ENCODE measurements at regions not wholly inside any gene's neighbourhood (a gene's known extent, or its start where the extent isn't known, plus 50 kb on each side); places are given as distances from the start of the nearest gene placed in this dataset.

- no peak for DNase-seq
These were observed 614.0 kb downstream of the SLC4A3 start for GRCh38 chr2:220241423-220241822.

- DNase-seq = no peak
These were observed 616.1 kb downstream of the SLC4A3 start for GRCh38 chr2:220243571-220243970.

- DNase-seq = no peak
These were observed 619.0 kb downstream of the SLC4A3 start for GRCh38 chr2:220246386-220246785.

- DNase-seq = no peak
These were observed 620.3 kb downstream of the SLC4A3 start for GRCh38 chr2:220247588-220248350.

GRCh38 chr2:220259662-220260061 is 632.2 kb downstream of the SLC4A3 start:
- DNase-seq = no peak

- DNase-seq = no peak
These were observed 635.9 kb downstream of the SLC4A3 start for GRCh38 chr2:220263300-220263699.

- no peak for DNase-seq
These were observed 641.9 kb downstream of the SLC4A3 start for GRCh38 chr2:220269367-220269766.

- DNase-seq = no peak
These were observed 643.1 kb downstream of the SLC4A3 start for GRCh38 chr2:220270481-220271070.

GRCh38 chr2:220272656-220273055 is 645.2 kb downstream of the SLC4A3 start:
- DNase-seq = no peak

- no peak for DNase-seq
These were observed 645.7 kb downstream of the SLC4A3 start for GRCh38 chr2:220273082-220273481.

GRCh38 chr2:220275454-220275853 is 648.0 kb downstream of the SLC4A3 start:
- no peak for DNase-seq

- DNase-seq = no peak
These were observed 649.5 kb downstream of the SLC4A3 start for GRCh38 chr2:220276741-220277444.

- no peak for DNase-seq
These were observed 650.1 kb downstream of the SLC4A3 start for GRCh38 chr2:220277445-220277975.

- DNase-seq = no peak
These were observed 650.6 kb downstream of the SLC4A3 start for GRCh38 chr2:220278022-220278421.

GRCh38 chr2:220279372-220279771 is 651.9 kb downstream of the SLC4A3 start:
- no peak for DNase-seq

- no peak for DNase-seq
These were observed 652.4 kb downstream of the SLC4A3 start for GRCh38 chr2:220279840-220280239.

GRCh38 chr2:220280736-220281135 is 653.3 kb downstream of the SLC4A3 start:
- DNase-seq = no peak

GRCh38 chr2:220281771-220282170 is 654.3 kb downstream of the SLC4A3 start:
- DNase-seq = no peak

- no peak for DNase-seq
These were observed 654.8 kb downstream of the SLC4A3 start for GRCh38 chr2:220282236-220282635.

GRCh38 chr2:220293966-220294365 is 666.5 kb downstream of the SLC4A3 start:
- no peak for DNase-seq

GRCh38 chr2:220296174-220296573 is 668.7 kb downstream of the SLC4A3 start:
- DNase-seq = no peak

GRCh38 chr2:220297093-220297492 is 669.7 kb downstream of the SLC4A3 start:
- DNase-seq = no peak

- DNase-seq = no peak
These were observed 673.4 kb downstream of the SLC4A3 start for GRCh38 chr2:220300806-220301205.

- DNase-seq = no peak
These were observed 675.3 kb downstream of the SLC4A3 start for GRCh38 chr2:220302756-220303155.
